MM.1S (cell line): ENCODE measurements at regions not wholly inside any gene's neighbourhood (a gene's known extent, or its start where the extent isn't known, plus 50 kb on each side); places are given as distances from the start of the nearest gene placed in this dataset.

Source experiments
- DNase-seq: peaks from one replicate; pipeline ENCODE4 v3.0.0-alpha.2; 2015
- H2AFZ ChIP-seq: fragments of 300-600 bp; sonication (generic); 2 replicates; pipeline ENCODE4 v1.6.0; 2016; ENCODE audit warnings: antibody characterized with exemption, low read length
- H3F3A ChIP-seq: fragments of 300-600 bp; sonication (generic); 2 replicates; pipeline ENCODE4 v1.6.1; 2016; ENCODE audit warnings: mild to moderate bottlenecking, antibody characterized with exemption, low read length, moderate library complexity, mixed read lengths; ENCODE audit not compliant: insufficient read depth
- H3K27ac ChIP-seq: fragments of 300-600 bp; sonication (generic); 2 replicates; pipeline ENCODE4 v1.5.1; 2016; ENCODE audit warnings: mild to moderate bottlenecking, low read length
- H3K27me3 ChIP-seq: fragments of 300-600 bp; sonication (generic); replicated peaks from 2 replicates; pipeline ENCODE4 v1.6.0; 2016; ENCODE audit warnings: low read length; ENCODE audit not compliant: insufficient read depth
- H3K36me3 ChIP-seq: fragments of 300-600 bp; sonication (generic); replicated peaks from 2 replicates; pipeline ENCODE4 v1.6.1; 2016; ENCODE audit warnings: mild to moderate bottlenecking, low read length, mixed read lengths; ENCODE audit not compliant: insufficient read depth
- H3K4me1 ChIP-seq: fragments of 300-600 bp; sonication (generic); 2 replicates; pipeline ENCODE4 v1.6.1; 2016; ENCODE audit warnings: low read length, mixed read lengths
- H3K4me2 ChIP-seq: fragments of 300-600 bp; sonication (generic); 2 replicates; pipeline ENCODE4 v1.6.0; 2016; ENCODE audit warnings: low read depth, low read length
- H3K4me3 ChIP-seq: fragments of 300-600 bp; sonication (generic); 2 replicates; pipeline ENCODE4 v1.5.1; 2016; ENCODE audit warnings: low read length, mixed read lengths
- H3K79me2 ChIP-seq: fragments of 300-600 bp; sonication (generic); 2 replicates; pipeline ENCODE4 v1.6.1; 2016; ENCODE audit warnings: mixed run types, low read length, mixed read lengths
- H3K9ac ChIP-seq: fragments of 300-600 bp; sonication (generic); 2 replicates; pipeline ENCODE4 v1.6.1; 2016; ENCODE audit warnings: low read length, mixed read lengths
- H3K9me2 ChIP-seq: fragments of 300-600 bp; sonication (generic); replicated peaks from 2 replicates; pipeline ENCODE4 v1.6.1; 2016; ENCODE audit warnings: mild to moderate bottlenecking, low read length, mixed read lengths; ENCODE audit not compliant: insufficient read depth
- H3K9me3 ChIP-seq: fragments of 300-600 bp; sonication (generic); replicated peaks from 2 replicates; pipeline ENCODE4 v1.6.1; 2016; ENCODE audit warnings: mild to moderate bottlenecking, low read length, mixed read lengths; ENCODE audit not compliant: insufficient read depth
- H4K20me1 ChIP-seq: fragments of 300-600 bp; sonication (generic); 2 replicates; pipeline ENCODE4 v1.6.1; 2016; ENCODE audit warnings: mild to moderate bottlenecking, low read length, moderate library complexity, mixed read lengths; ENCODE audit not compliant: insufficient read depth
- CTCF ChIP-seq: fragments of 300-600 bp; sonication (generic); IDR thresholded peaks from 2 replicates; pipeline ENCODE4 v1.5.1; 2016; ENCODE audit warnings: antibody characterized with exemption, low read length, mixed read lengths
- EZH2 ChIP-seq: fragments of 300-600 bp; sonication (generic); optimal IDR thresholded peaks from 2 replicates; pipeline ENCODE3; 2017; ENCODE audit warnings: low read depth, mild to moderate bottlenecking, antibody characterized with exemption, low read length, mixed read lengths
- EZH2phosphoT487 ChIP-seq: fragments of 300-600 bp; sonication (generic); IDR thresholded peaks from 2 replicates; pipeline ENCODE4 v1.6.1; 2018; ENCODE audit warnings: antibody characterized with exemption, low read length

GRCh38 chr15:87618203-87618725 is 638.3 kb downstream of the NTRK3 start:
- Histone ChIP-seq H3K27me3 (no peaks in the 10 kb centered on the region), H3K36me3 (no peaks in the 10 kb centered on the region), H4K20me1 (no peaks in the 10 kb centered on the region), H3K9me3 (no peaks in the 10 kb centered on the region), H3K79me2 (no peaks in the 10 kb centered on the region), H3K9ac (no peak overlapping the region), H3K4me1 (no peaks in the 10 kb centered on the region), H3F3A (no peaks in the 10 kb centered on the region), H3K9me2 (no peaks in the 10 kb centered on the region), H2AFZ (no peak overlapping the region), H3K4me3 (no peak overlapping the region), H3K4me2 (no peak overlapping the region), H3K27ac (no peak overlapping the region)
- DNase-seq: no peak
- no peak for TF ChIP-seq CTCF
- TF ChIP-seq EZH2: no peak
- TF ChIP-seq EZH2phosphoT487: no peak

GRCh38 chr15:87614704-87615103 is 641.8 kb downstream of the NTRK3 start:
- Histone ChIP-seq H3K9me2 (no peaks in the 10 kb centered on the region), H3K27me3 (no peaks in the 10 kb centered on the region), H2AFZ (no peak overlapping the region), H3K9me3 (no peaks in the 10 kb centered on the region), H3K9ac (no peak overlapping the region), H3K4me1 (no peaks in the 10 kb centered on the region), H4K20me1 (no peaks in the 10 kb centered on the region), H3K4me2 (no peak overlapping the region), H3K4me3 (no peak overlapping the region), H3F3A (no peaks in the 10 kb centered on the region), H3K36me3 (no peaks in the 10 kb centered on the region), H3K27ac (no peak overlapping the region), H3K79me2 (no peaks in the 10 kb centered on the region)
- no peak for DNase-seq
- no peak for TF ChIP-seq CTCF
- TF ChIP-seq EZH2: no peak
- no peak for TF ChIP-seq EZH2phosphoT487

- H2AFZ ChIP-seq: no peak overlapping the region
- no peaks in the 10 kb centered on the region for H4K20me1 ChIP-seq
- H3K4me1 ChIP-seq: no peaks in the 10 kb centered on the region
- no peak overlapping the region for H3K4me3 ChIP-seq
- no peak overlapping the region for H3K4me2 ChIP-seq
- H3K27ac ChIP-seq: no peak overlapping the region
- H3F3A ChIP-seq: no peaks in the 10 kb centered on the region
- TF ChIP-seq EZH2: no peak
- no peak for TF ChIP-seq EZH2phosphoT487
- no peak for TF ChIP-seq CTCF
- H3K79me2 ChIP-seq: no peaks in the 10 kb centered on the region
- H3K9ac ChIP-seq: no peak overlapping the region
- no peaks in the 10 kb centered on the region for H3K9me2 ChIP-seq
- no peak for DNase-seq
- no peaks in the 10 kb centered on the region for H3K9me3 ChIP-seq
- no peaks in the 10 kb centered on the region for H3K36me3 ChIP-seq
- no peaks in the 10 kb centered on the region for H3K27me3 ChIP-seq
Observed at GRCh38 chr15:87610366-87610765, 646.2 kb downstream of the NTRK3 start.
